Stimulated activated CD8-positive, alpha-beta memory T cell treated with anti-CD3 and anti-CD28 coated beads, Interleukin-12 subunit alpha, Interleukin-12 subunit beta, amount 100 ng/mL, for 1 hour (primary cell): ENCODE measurements at regions not wholly inside any gene's neighbourhood (a gene's known extent, or its start where the extent isn't known, plus 50 kb on each side); places are given as distances from the start of the nearest gene placed in this dataset.

Experiments used
- DNase-seq: peaks from one replicate; pipeline ENCODE4 v3.0.0-alpha.2; 2020; ENCODE audit warnings: low read depth

DNA sequence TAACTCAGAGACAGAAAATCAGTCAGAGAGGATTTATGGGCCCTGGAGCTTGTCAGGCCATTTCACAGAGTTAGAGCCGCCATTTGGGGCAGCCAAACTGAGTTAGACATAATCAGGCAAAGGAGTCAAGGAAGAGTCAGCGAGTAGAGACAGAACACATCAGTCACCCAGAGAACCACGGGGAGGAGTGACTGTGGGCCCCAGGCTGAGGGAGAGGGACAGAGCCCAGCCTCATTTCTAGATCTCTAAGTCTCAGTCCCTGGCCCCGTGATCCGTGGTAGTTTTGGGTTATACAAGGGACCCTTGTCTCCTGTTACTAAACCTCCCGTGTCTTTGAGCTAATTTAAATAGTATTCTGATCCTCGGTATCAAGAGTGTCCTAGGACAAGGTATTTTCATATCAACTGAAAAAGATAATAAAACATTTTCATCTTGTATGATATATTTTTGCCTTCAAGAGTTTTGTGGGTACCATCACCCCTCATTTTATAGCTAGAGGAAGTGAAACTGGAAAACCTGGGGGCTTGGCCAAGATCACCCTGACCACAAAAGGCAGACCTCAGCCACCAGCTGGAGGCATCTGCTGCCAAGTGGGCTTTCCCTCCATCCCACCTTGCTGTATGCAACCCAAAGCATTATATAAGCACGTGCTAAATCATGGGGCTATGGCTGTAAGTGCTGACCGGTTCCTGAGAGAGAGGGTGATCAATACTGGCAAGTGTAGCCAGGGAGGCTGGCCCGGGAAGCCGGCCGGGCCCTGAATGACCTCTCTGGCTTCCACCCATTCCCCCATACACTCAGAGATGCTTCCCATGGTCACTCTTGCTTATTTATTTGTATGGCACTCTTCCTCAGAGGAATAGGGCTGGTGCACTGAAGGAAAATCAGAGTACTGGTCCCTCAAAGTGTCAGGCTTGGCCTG lies 204.1 kb downstream of the BCOR start:
- no peak for DNase-seq

DNA sequence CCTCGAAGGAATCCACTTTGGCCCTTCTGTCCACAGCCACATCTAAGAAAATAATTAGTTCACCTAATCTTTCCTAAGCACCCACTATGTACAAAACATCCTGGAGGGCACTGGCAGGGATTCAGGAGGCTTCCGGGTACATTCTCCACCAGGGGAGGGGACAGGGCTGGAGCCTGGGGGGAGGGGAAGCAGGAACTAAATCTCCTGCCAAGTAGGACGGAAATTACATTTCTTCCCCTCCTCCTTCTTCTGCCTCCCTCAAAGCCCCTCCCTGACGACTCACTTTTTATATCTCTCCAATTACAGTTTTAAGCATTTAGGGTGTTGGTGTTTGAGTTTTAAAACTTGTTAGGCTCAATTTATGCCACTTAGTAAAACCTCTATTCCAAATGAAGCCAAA lies 203.1 kb downstream of the BCOR start:
- DNase-seq = no peak

DNA sequence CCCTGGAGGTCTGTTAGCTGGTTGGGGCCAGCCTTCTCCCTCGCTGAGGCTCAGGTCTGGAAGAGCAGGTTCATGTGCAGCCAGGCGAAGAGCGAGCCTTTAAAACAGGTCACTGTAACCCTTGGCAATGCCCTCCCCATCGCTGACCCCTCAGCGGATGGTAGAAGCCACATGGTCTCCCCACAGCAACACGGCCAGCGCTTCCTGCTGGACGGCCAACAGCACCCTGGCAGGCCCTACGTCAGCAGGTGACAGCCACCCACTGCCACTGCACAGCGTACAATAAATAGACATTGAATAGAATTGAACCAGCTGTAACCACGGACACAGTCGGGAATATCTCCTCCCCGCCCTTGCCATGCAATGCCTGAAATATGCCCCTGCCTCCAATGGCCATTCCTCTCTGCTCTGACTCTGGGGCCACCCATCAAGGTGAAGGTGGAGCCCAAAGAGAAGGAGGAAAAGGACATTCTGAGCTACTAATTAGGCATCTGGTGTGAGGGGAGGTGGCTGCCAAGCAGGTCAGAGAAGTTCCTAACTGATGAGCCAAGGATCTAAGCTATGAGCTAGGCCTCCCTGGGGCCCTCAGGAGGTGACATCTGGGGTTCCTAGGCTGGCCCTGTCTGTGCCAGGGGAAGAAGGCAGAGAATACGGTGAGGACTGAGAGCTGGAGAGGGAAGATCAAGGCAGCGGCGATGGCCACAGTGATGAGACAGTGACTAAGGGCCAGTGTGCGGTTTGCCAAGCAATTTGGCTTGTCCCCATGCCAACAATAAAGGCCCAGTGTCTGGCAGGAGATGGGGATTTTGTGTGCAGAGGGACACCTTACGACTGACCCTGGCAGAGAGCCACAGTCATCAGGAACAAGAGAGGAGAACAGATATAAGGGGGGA lies 202.3 kb downstream of the BCOR start:
- DNase-seq = no peak

DNA sequence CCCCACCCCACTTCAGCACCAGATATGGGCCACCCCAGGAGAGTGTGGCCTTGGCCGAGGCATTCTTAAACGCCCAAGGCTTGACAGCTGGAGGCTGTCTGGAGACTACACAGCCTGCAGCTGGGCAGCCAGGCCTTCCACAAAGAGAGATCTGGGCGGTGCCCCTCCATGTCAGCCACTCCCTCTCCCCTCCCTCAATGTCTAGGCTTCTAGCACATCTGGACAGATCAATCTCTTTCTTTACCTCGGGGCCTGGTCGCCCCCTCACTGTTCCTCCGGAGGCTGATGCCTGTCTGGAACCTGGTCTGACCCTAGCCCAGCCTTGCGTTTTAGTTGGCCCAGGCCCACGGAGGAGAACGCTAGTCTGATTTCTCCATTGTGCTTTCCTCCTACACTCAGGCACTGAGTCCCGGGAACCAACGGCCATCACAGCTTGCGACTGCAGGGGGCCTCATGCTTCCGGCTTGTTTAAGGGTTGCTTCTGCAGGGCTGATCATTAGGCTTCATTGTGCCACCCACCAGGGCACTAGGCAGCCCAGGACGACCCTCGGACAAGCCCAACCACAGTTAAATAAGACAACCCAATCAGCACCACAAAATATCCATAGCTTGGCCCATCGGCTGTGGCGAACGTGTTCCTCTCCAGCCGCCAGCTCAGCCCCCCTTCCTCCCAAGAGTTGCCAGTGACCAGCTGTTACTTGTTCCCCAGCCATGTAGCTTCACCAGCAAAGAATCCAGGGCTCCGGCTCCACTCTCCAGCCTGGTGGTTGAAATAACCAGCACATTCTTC lies 200.6 kb downstream of the BCOR start:
- no peak for DNase-seq

DNA sequence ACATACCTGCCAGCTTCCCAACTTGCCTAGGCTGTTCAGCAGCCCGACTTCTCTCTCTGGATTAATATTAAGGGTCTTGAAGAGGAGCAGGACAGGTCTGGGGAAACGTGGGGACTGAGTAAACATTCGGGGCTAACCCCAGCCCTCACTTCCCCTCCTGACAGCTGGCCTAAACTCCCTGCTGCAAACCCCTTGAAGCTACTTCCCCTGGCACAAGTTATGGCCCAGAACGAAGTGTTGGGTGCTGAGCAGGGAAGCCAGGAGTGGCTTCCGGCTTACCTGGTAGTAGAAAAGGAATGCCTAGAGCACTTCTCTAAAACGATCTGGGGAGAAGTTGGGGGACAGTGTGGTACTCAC lies 200.0 kb downstream of the BCOR start:
- DNase-seq = no peak

DNA sequence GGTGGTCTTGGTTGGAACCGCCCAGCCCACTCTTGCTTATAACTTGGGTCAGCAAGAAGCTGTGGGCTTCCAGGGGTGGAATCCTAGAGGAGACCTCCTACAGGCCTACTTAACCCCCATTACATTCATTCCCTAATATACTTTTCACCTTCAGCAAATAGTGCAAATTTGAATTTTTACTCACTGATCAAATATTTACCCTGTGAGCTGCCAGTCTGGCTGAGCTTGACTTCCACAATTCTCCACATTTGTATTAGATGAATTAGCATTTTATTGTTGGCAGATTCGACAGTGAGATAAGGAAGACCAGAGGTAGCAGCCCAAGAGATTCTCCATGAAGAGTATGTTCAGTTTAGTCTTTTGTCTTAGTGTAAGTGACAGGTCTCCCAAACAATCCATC lies 199.6 kb downstream of the BCOR start:
- no peak for DNase-seq

DNA sequence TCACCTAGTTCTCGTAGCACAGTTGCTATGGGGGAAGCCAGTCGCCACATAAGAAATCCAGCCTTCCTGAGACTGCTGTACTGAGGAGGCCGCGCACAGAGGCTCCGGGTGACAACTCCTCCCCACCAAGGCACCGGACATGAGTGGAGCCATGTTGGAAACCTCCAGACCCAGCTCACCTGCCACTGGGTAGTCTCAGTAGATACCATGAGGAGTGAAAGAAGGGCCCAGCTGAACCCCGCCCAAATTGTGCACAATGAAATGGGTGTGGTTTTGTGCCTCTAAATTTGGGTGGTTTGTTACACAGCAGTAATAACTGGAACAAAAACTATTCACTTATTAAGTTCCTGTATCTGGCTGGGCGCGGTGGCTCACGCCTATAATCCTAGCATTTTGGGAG lies 198.7 kb downstream of the BCOR start:
- DNase-seq = no peak

DNA sequence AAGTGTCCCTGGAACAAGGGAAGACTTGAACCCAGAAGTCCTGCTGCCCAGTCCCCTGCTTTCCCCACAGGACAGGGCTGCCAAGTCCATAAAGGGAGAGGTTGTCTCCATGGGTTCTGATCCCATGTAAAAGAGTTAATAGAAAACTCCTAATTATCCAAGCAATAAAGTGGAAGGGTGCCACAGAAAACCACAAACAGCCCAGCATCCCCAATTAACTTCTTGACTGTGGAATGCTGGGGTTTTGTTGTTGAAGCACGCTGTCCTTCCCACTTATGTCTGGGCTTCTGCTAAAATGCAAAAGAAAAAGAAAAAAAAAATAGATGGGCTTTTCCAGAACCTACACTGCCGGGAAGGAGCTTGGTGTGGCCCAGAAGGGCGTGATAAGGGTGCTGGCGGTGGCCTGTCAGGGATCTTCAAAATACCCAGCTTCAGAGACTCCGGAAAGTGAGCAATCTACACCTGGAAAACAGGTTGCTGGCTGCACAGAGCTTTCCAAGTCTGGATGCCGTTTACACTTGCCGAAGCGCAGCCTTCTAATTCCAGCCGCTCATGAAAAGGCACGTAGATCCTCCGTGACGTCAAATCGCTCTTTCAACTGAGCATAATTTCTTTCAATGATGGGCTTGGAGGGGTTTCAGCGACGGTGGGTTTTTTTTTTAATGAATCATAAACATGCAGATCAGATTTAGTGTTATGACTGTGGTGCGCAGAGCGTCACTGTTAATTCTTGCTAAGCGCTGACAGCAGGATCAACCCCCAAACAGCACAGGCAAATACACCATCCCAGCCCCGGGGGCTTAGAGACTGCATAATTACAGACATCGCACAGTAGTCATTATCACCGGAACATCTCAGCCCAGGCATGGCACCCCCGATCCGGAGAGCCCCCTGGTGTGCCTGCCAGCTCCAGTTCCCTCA lies 197.6 kb downstream of the BCOR start:
- DNase-seq = no peak

DNA sequence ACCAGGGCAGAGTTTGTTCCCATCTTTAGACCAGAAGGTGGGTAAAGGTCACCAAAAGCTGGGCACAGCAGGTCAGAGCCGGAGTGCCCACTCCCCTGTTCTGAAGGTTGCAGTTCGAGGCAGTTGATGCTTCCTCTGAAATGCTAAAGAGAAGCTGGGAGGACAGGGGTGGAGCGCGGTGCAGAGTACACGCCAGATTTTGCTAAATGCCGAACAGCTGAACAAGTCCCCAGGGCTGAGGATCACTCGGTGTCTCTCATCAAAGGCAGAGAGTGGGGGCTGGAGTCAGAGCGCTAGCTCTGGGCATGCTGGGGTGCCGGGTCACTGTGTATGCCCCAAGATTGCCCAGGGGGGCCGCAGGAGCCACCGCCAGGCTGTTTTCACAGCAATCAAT lies 197.0 kb downstream of the BCOR start:
- DNase-seq = no peak

DNA sequence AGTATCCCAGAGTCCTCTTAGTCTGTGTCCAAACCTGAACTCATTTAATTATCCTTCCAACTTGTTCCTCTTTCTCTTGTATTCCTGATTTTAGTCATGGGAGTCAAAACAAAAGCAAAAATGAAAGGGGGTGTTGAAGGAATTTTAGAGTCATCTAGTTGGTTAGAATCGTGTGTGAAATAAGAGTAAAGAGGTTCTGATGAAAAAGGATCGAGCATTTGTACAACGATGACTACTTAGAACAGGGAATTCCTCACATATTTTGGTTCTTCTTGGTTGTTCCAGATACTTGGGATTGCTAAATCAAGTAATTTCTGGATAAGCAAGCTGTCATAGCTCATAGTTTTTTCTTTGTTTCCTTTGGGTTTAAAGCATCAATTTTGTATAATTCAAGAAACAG lies 194.4 kb downstream of the BCOR start:
- DNase-seq = no peak

DNA sequence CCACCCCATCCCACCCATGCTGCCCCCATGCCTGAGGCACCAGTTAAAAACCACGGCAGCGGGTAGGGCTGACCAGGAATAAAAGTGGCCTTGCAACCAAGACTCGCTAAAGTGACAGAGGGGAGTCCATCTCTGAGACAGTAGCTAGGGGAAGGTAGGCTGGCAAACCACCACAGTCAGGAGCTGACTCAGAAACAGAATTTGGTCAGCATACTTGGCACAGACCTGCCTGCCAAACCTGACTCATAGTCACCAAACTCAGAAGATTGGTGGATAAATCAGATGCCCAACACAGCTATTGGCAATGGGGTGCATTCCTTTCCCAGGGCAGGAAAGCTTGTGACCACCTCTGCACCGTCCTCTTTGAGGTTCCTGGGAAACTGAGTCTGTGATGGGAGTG lies 193.8 kb downstream of the BCOR start:
- no peak for DNase-seq

DNA sequence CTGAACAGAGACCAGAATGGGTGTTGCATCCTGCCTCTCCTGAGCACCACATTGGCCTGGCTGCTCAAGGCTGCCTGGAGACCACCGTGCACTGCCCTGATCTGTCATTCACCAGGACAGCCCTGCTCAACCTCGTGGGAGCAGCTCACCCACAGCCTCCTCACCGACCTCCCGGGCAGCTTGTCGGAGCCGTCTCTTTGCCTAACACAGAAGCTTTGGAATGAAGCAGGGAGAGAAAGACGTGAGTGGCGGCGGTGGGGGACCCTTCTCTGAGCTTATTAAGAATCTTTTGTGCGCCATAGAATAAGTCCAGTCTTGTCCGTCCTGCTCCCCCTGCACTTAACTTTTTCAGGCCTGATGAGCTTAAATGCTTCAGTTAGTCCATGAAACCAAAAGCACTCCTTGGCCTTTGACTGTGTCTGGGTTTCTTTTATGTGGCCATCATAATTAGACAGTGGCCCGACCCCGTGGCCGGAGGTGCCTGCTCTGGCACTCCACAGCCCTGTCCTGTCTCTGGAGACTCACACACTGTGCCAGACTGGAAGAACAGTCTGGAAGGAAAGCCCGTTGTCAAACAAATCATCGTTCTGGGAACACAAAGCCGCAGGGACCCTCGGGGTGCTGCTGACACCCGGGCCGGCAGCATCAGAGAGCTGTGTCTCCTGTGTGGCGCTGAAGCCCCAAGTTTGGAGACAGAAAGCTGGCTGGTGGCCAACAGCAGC lies 192.8 kb downstream of the BCOR start:
- no peak for DNase-seq

DNA sequence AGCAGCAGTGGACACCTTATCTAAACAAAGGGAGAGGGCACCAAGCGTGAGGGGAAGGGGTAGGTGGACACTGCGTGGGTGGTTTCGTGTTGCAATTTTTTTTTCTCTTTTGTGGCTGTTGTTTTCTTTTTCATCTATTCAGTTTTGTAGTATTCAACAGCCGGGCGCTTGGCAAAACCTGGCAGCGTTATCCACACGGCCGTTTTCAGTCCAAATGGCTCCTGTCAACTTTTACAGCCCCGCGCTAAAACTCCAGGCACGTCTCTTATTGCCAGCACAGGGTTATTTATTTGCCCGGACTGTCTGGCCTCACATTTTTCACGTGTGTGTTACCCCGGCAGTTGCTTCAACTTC lies 192.2 kb downstream of the BCOR start:
- DNase-seq = no peak

DNA sequence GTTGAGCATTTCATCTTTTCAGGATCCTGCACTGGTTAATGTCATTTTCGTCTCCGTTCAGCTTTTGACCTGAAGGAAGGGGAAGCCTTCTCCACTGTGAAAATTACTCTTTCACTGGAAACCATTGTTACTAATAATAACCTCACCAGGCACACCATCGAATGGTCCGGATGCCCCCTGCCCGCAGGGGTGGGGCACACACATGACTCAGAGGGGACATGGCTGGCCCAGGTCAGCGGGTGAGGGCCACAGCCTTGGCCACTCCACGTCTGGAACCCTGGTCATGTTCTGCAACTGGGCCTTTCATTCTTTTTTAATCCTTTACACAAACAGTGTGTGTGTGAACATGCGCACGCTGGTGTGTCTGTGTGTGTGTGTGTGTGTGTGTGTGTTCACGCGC lies 191.8 kb downstream of the BCOR start:
- no peak for DNase-seq

DNA sequence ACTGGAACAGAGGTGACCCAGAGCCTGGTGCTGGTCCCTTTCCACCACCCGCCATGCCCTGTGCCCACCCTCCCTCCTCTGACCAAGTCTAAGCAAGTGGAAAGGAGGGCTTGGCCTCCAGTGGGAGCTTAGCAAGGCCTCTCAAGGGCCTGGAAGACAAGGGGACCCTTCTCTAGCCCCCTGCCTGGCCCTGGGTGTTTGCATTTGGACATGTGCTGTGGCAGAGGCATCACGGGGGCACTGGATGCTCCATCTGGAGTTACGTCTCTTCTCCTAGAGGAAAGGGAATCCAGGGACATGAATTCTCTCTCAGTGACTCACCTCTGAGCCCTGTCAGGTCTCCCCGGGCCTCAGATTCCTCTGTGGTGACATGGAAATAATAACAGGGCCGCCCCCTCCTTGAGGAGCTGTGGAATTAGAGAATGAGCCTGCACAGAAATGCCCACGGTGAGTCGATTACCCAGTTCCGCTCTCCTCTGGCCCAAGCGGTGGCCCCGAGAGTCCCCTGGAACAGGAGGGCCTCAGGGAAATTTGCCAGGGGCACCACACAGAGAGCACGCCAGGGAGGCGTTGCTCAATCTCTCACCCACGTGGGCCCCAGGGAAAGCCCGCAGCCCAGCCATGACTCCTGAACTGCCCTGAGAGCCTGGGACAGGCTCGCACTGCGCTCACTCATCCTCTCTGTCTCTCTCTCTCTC lies 189.6 kb downstream of the BCOR start:
- no peak for DNase-seq

DNA sequence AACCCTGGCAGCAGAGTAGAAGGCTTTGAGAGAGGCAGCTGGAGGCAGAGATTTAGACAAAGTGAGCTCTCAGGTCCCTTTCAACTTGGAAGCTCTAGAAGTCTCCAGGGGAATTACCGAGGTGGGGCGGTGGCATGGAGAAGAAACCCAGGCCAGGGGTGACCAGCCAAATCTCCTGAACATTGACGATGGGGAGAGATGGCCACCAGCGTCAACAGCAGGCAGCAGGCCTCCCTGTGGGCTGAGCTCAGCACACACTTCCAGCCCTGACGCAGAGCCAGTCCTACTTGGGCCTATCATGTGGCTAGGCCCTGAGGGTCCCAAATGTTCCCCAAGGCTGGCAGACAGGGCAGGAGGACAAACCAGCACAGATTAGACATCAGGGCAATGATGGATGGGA lies 187.8 kb downstream of the BCOR start:
- DNase-seq = no peak

DNA sequence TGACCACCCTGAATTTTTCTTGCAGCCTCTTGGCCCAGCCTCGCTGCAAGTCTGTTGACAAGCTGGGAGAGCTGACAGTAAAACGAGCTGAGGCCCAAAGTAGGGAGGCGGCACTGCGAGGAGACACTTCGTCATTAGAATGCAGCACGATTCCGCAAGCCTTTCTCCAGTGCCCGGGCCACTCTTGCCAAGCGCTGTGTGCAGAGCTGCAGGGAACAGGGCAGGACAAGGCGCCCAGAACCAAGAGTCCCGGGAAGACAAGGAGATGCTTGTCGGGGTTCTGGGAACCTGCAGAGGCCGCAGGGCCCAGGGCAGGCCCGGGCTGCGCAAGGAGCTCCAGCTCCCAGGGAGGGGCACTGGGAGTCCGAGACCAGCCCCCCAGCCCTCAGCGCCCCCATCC lies 187.1 kb downstream of the BCOR start:
- no peak for DNase-seq

DNA sequence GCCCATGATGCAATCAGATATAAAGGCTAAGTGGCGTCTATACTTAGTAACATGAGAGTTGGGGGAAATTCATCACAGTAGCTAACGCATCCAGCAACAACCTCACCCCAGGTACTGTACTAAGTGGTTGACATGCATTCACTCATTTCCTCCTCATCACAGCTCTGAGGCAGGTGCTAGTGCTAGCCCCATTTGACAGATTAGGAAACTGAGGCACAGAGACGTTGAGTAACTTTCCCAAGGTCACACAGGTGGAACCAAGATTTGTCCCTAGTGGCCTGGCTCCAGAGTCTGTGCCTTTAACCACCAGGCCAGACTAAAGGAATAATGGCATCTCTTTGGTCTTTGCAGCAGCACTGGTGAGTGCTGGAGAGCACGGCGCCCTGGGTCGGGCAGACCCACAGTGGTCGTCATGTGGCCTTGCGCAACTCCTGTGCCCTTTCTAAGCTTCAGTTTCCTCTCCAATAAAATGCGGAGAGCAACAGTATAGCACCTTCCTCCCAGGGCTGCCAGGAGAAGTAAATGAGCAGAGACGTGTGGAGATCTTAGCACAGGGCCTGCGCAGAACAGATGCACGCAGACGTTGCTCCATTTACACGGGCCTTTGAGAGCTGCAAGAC lies 186.4 kb downstream of the BCOR start:
- DNase-seq = no peak

DNA sequence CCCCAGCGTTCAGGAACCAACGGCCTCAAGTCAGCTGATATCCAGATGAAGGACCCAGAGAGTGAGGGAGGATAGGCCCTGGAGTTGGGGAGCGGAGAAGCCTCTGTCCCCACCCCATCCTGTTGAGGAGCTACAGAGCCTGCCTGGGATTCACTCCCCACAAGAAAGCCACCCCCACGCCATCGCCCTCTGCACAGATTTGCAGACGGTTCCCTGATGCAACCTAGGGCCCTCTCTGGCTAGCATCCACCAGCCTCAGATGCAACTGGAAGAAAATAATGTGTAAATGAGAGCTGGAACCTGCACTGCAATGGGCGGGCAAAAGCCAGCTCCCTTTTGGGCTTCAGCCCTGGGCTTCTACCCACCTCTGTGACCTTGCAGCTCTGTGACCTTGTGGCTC lies 185.6 kb downstream of the BCOR start:
- DNase-seq = no peak

DNA sequence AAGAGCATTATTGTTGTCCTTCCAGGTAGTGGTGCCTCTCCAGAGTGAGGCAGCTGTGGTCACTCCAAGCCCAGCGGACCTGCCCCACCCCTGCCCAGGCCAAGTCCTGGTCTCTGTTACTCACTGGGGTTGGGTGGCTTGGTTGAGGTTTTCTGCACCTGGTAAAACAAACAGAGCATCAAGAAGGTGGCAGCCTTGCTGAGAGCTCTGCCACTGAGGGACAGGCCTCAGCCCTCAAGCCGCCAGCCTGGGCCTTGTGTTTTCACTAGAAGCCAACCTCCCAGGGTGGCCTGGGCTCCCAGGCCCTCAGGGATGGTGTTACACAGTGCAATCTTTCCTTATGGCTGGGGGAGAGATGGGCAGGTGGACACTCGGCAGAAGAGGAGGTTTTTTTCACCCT lies 182.7 kb downstream of the BCOR start:
- no peak for DNase-seq
